ENCODE measurements at regions not wholly inside any gene's neighbourhood (a gene's known extent, or its start where the extent isn't known, plus 50 kb on each side); places are given as distances from the start of the nearest gene placed in this dataset.

- H3K36me3 ChIP-seq (ENCODE audit: insufficient read depth, low read depth, low read length), result no peaks in the 10 kb centered on the region
- no peak overlapping the region for H3K9ac ChIP-seq (ENCODE audit: low read depth, low read length)
- H3K4me1 ChIP-seq (ENCODE audit: insufficient read depth, low read length), result peaks cover 4% of the 10 kb centered on the region
- H3K27me3 ChIP-seq (ENCODE audit: insufficient read depth, low read length), result no peaks in the 10 kb centered on the region
- H3K27ac ChIP-seq (ENCODE audit: low read length), result no peak overlapping the region
- no peak overlapping the region for H3K4me3 ChIP-seq (ENCODE audit: low read length)
- H3K9me3 ChIP-seq (ENCODE audit: insufficient read depth, low read depth, low read length), result no peaks in the 10 kb centered on the region
These were observed 280.2 kb upstream of the C9orf72 start for GRCh38 chr9:27853529-27853928.

GRCh38 chr9:27856054-27856453 is 282.8 kb upstream of the C9orf72 start:
- Histone ChIP-seq H3K27ac (ENCODE audit: low read length) (no peak overlapping the region), H3K36me3 (ENCODE audit: insufficient read depth, low read depth, low read length) (no peaks in the 10 kb centered on the region), H3K27me3 (ENCODE audit: insufficient read depth, low read length) (no peaks in the 10 kb centered on the region), H3K4me3 (ENCODE audit: low read length) (no peak overlapping the region), H3K9ac (ENCODE audit: low read depth, low read length) (no peak overlapping the region), H3K9me3 (ENCODE audit: insufficient read depth, low read depth, low read length) (no peaks in the 10 kb centered on the region), H3K4me1 (ENCODE audit: insufficient read depth, low read length) (peaks cover 4% of the 10 kb centered on the region)

- no peak overlapping the region for H3K9ac ChIP-seq (ENCODE audit: low read depth, low read length)
- no peaks in the 10 kb centered on the region for H3K27me3 ChIP-seq (ENCODE audit: insufficient read depth, low read length)
- H3K4me3 ChIP-seq (ENCODE audit: low read length), result no peak overlapping the region
- no peaks in the 10 kb centered on the region for H3K36me3 ChIP-seq (ENCODE audit: insufficient read depth, low read depth, low read length)
- H3K27ac ChIP-seq (ENCODE audit: low read length), result no peak overlapping the region
- H3K9me3 ChIP-seq (ENCODE audit: insufficient read depth, low read depth, low read length), result no peaks in the 10 kb centered on the region
- H3K4me1 ChIP-seq (ENCODE audit: insufficient read depth, low read length), result peaks cover 4% of the 10 kb centered on the region
These were observed 283.5 kb upstream of the C9orf72 start for GRCh38 chr9:27856748-27857147.

GRCh38 chr9:27861887-27862286 is 288.6 kb upstream of the C9orf72 start:
- H3K4me3 ChIP-seq (ENCODE audit: low read length), result no peak overlapping the region
- H3K27me3 ChIP-seq (ENCODE audit: insufficient read depth, low read length), result no peaks in the 10 kb centered on the region
- no peaks in the 10 kb centered on the region for H3K36me3 ChIP-seq (ENCODE audit: insufficient read depth, low read depth, low read length)
- H3K4me1 ChIP-seq (ENCODE audit: insufficient read depth, low read length), result no peaks in the 10 kb centered on the region
- no peak overlapping the region for H3K9ac ChIP-seq (ENCODE audit: low read depth, low read length)
- no peaks in the 10 kb centered on the region for H3K9me3 ChIP-seq (ENCODE audit: insufficient read depth, low read depth, low read length)
- no peak overlapping the region for H3K27ac ChIP-seq (ENCODE audit: low read length)

GRCh38 chr9:27864644-27865438 is 291.6 kb upstream of the C9orf72 start:
- Histone ChIP-seq H3K27me3 (ENCODE audit: insufficient read depth, low read length) (no peaks in the 10 kb centered on the region), H3K36me3 (ENCODE audit: insufficient read depth, low read depth, low read length) (no peaks in the 10 kb centered on the region), H3K4me3 (ENCODE audit: low read length) (no peak overlapping the region), H3K9me3 (ENCODE audit: insufficient read depth, low read depth, low read length) (no peaks in the 10 kb centered on the region), H3K27ac (ENCODE audit: low read length) (no peak overlapping the region), H3K9ac (ENCODE audit: low read depth, low read length) (no peak overlapping the region), H3K4me1 (ENCODE audit: insufficient read depth, low read length) (no peaks in the 10 kb centered on the region)

- H3K4me3 ChIP-seq (ENCODE audit: low read length), result no peak overlapping the region
- H3K27ac ChIP-seq (ENCODE audit: low read length), result no peak overlapping the region
- no peaks in the 10 kb centered on the region for H3K4me1 ChIP-seq (ENCODE audit: insufficient read depth, low read length)
- H3K9me3 ChIP-seq (ENCODE audit: insufficient read depth, low read depth, low read length), result peaks cover 4% of the 10 kb centered on the region; the same call in 1 of the 2 replicates
- no peaks in the 10 kb centered on the region for H3K27me3 ChIP-seq (ENCODE audit: insufficient read depth, low read length)
- no peaks in the 10 kb centered on the region for H3K36me3 ChIP-seq (ENCODE audit: insufficient read depth, low read depth, low read length)
- H3K9ac ChIP-seq (ENCODE audit: low read depth, low read length), result no peak overlapping the region
These were observed 293.5 kb upstream of the C9orf72 start for GRCh38 chr9:27866741-27867140.

- no peak overlapping the region for H3K9ac ChIP-seq (ENCODE audit: low read depth, low read length)
- H3K36me3 ChIP-seq (ENCODE audit: insufficient read depth, low read depth, low read length), result no peaks in the 10 kb centered on the region
- no peak overlapping the region for H3K4me3 ChIP-seq (ENCODE audit: low read length)
- no peak overlapping the region for H3K27ac ChIP-seq (ENCODE audit: low read length)
- no peaks in the 10 kb centered on the region for H3K27me3 ChIP-seq (ENCODE audit: insufficient read depth, low read length)
- H3K4me1 ChIP-seq (ENCODE audit: insufficient read depth, low read length), result no peaks in the 10 kb centered on the region
- peaks cover 12% of the 10 kb centered on the region for H3K9me3 ChIP-seq (ENCODE audit: insufficient read depth, low read depth, low read length)
These were observed 297.1 kb upstream of the C9orf72 start for GRCh38 chr9:27870404-27870803.

GRCh38 chr9:27880156-27880555 is 306.9 kb upstream of the C9orf72 start:
- Histone ChIP-seq H3K4me1 (ENCODE audit: insufficient read depth, low read length) (no peaks in the 10 kb centered on the region), H3K4me3 (ENCODE audit: low read length) (no peak overlapping the region), H3K9me3 (ENCODE audit: insufficient read depth, low read depth, low read length) (peaks cover 5% of the 10 kb centered on the region)

GRCh38 chr9:27880635-27881034 is 307.4 kb upstream of the C9orf72 start:
- Histone ChIP-seq H3K9ac (ENCODE audit: low read depth, low read length) (no peak overlapping the region), H3K36me3 (ENCODE audit: insufficient read depth, low read depth, low read length) (no peaks in the 10 kb centered on the region), H3K27me3 (ENCODE audit: insufficient read depth, low read length) (no peaks in the 10 kb centered on the region), H3K4me1 (ENCODE audit: insufficient read depth, low read length) (no peaks in the 10 kb centered on the region), H3K9me3 (ENCODE audit: insufficient read depth, low read depth, low read length) (peaks cover 5% of the 10 kb centered on the region), H3K27ac (ENCODE audit: low read length) (no peak overlapping the region), H3K4me3 (ENCODE audit: low read length) (no peak overlapping the region)

More at GRCh38 chr9:27880156-27880555, 306.9 kb upstream of the C9orf72 start:
- no peak overlapping the region for H3K9ac ChIP-seq (ENCODE audit: low read depth, low read length)
- H3K27ac ChIP-seq (ENCODE audit: low read length), result no peak overlapping the region
- H3K36me3 ChIP-seq (ENCODE audit: insufficient read depth, low read depth, low read length), result no peaks in the 10 kb centered on the region
- H3K27me3 ChIP-seq (ENCODE audit: insufficient read depth, low read length), result no peaks in the 10 kb centered on the region

GRCh38 chr9:27888661-27889295 is 315.5 kb upstream of the C9orf72 start:
- no peak overlapping the region for H3K4me3 ChIP-seq (ENCODE audit: low read length)
- no peaks in the 10 kb centered on the region for H3K27me3 ChIP-seq (ENCODE audit: insufficient read depth, low read length)
- H3K36me3 ChIP-seq (ENCODE audit: insufficient read depth, low read depth, low read length), result no peaks in the 10 kb centered on the region
- peaks cover 5% of the 10 kb centered on the region for H3K9me3 ChIP-seq (ENCODE audit: insufficient read depth, low read depth, low read length)
- no peaks in the 10 kb centered on the region for H3K4me1 ChIP-seq (ENCODE audit: insufficient read depth, low read length)
- no peak overlapping the region for H3K9ac ChIP-seq (ENCODE audit: low read depth, low read length)
- no peak overlapping the region for H3K27ac ChIP-seq (ENCODE audit: low read length)

GRCh38 chr9:27924502-27924901 is 351.2 kb upstream of the C9orf72 start:
- Histone ChIP-seq H3K27ac (ENCODE audit: low read length) (no peak overlapping the region), H3K9ac (ENCODE audit: low read depth, low read length) (no peak overlapping the region), H3K4me1 (ENCODE audit: insufficient read depth, low read length) (no peaks in the 10 kb centered on the region), H3K4me3 (ENCODE audit: low read length) (no peak overlapping the region), H3K36me3 (ENCODE audit: insufficient read depth, low read depth, low read length) (no peaks in the 10 kb centered on the region), H3K9me3 (ENCODE audit: insufficient read depth, low read depth, low read length) (no peaks in the 10 kb centered on the region), H3K27me3 (ENCODE audit: insufficient read depth, low read length) (no peaks in the 10 kb centered on the region)

GRCh38 chr9:27925815-27926214 is 352.5 kb upstream of the C9orf72 start:
- Histone ChIP-seq H3K27me3 (ENCODE audit: insufficient read depth, low read length) (no peaks in the 10 kb centered on the region), H3K9ac (ENCODE audit: low read depth, low read length) (no peak overlapping the region), H3K27ac (ENCODE audit: low read length) (no peak overlapping the region), H3K36me3 (ENCODE audit: insufficient read depth, low read depth, low read length) (no peaks in the 10 kb centered on the region), H3K4me3 (ENCODE audit: low read length) (no peak overlapping the region), H3K9me3 (ENCODE audit: insufficient read depth, low read depth, low read length) (no peaks in the 10 kb centered on the region), H3K4me1 (ENCODE audit: insufficient read depth, low read length) (no peaks in the 10 kb centered on the region)

All from iPS-20b (cell line).